ENCODE measurements at regions not wholly inside any gene's neighbourhood (a gene's known extent, or its start where the extent isn't known, plus 50 kb on each side); places are given as distances from the start of the nearest gene placed in this dataset.
"Not testable (repeated sequence)": the region's sequence is repeated elsewhere in the genome, so short reads cannot be mapped to it uniquely, and the experiment has no call there.

DNA sequence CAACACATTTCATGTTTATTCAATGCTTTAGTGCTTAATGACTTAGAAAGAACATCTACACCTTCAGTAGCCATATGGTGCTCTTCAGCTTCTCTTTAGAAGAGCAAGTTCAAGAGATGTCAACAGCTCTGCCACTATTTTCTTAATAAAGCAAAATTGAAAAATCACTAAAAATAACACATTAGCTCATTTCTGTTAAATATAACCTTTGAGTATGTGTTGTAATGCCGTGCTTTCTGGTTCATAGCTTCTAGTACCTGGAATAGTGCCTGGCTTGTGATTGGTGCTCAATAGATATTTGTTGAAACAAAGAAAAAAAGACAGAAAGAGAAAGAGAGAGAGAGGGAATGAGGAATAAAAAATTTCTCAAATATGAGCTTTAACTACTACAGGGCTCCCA lies 349.8 kb upstream of the SPRED2 start:
- no peak for DNase-seq

DNA sequence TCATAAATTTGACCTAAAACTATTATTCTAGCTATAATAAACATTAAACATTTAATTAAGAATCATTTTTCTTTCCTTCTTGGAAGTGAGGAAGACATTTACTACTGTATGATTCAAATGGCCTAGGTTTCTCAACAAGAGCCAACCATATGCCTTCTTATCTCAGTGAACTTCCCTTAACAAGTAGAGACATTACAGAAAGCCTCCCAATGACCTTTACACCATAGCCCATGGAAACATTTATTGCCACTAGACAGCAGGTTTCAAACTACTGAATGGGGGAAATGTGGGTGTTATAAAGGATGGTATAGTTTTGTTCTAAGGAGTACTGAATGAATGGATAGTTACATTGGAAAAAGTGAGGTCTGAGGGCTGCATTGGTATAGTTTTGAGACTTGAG lies 349.4 kb upstream of the SPRED2 start:
- no peak for DNase-seq

DNA sequence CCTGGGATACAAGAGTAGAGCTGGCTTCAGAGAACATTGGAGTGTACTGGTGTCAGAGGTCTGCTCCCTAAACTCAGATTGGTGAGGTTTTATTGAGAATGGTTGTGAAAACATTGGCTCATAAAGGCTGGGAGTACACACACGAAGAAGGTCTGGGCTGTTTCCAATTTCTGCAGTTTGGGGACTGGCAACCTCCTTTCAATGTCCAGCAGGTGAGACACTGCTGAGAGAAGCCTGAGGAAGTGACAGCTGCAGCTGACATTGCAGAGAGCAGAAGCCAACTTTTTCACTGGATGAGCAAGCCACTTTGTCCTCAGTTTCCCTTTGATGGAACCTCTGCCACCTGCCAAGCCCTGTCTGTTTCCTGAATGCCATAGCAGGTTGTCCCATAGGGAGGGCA lies 346.6 kb upstream of the SPRED2 start:
- DNase-seq = no peak

DNA sequence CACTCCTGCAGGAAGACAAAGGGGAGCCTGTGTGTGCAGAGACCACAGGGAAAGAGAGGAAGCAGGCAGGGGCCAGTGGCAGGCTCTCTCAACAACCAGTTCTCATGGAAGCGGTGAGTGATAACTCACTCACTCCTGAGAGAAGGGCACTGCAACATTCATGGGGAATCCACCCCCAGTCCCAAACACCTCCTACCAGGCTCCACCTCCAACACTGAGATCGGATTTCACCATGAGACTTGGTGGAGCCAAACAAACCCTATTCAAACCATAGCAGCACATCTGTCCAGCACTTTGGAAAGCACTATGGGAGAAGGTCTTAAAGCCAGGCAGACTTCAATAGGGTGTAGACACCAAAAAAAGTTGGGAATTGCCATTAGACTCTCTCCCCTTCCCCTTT lies 345.7 kb upstream of the SPRED2 start:
- no peak for DNase-seq

DNA sequence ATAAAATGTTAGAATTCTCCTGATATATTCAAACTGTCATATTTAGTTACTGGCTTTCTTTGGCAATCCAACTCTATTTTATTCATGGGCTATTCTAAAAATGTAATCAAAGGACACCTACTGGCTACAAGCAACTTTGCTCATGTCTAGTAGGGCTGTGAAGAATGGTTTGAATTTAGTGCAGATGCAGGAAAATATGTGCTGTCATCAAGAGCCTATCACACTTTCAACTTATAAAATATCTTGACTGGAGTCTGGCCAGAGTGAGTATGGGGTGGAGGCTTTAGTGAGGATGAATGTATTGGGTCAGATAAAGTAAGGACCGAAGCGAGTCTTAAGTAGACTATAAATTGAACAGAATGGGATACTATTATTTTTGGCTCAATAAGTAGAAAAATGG lies 343.4 kb upstream of the SPRED2 start:
- DNase-seq = no peak

DNA sequence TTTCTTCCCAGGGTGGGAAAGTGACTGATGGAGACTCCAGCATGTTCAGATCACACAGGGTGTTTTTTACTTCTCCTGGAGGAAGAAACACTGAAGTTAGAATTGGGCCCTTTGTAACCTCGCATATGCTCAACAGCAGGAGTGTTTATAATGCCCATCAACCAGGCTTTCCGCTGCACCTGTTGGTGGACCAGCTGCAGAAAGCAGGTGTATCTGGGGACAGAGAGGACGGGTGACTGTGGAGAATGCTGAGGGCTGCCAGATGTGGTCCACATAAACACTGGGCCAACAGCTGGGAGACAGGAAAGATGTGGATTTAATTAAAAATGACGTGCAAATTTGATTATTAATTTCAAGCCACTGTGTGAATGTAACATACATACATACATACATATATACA lies 335.5 kb upstream of the SPRED2 start:
- DNase-seq = no peak

DNA sequence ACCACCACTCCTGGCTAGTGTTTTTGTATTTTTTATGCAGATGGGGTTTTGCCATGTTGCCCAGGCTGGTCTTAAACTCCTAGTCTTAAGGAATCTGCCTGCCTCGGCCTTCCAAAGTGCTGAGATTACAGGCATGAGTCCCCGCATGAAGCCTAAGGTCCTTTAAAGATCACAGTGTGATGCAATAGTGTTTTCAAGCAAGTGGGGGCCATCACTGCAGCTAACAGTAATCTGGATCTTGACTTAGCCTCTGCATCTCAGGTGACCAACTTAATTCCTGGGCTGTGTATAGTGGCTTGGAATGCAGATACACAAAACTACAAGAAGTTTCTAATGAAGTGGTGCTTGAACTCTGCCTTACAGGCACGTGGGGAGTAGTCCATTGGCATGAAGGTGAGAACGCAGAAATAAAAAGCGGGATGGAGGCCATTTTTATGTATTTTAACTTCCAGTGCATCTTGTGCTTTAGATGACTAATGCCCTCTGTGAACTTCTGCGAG lies 334.4 kb upstream of the SPRED2 start:
- no peak for DNase-seq

DNA sequence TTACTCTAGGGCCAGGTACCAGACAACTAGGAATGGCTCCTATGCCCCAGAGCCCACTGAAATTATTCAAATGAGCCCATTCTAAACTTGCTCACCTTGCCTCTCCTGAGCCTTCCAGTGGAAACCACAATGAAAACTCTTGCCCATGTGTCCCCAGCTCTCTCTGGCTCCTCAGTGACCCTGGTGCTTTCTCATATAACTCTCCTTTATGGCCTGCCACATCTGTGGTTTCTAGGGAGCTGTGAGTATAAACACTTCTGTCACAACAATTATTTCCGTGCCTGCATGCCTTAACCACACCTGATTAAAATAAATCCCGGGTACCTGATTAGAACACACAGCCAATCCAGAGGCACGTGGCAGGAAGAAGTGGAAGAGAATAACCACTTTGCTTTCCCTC lies 333.0 kb upstream of the SPRED2 start:
- DNase-seq = no peak

DNA sequence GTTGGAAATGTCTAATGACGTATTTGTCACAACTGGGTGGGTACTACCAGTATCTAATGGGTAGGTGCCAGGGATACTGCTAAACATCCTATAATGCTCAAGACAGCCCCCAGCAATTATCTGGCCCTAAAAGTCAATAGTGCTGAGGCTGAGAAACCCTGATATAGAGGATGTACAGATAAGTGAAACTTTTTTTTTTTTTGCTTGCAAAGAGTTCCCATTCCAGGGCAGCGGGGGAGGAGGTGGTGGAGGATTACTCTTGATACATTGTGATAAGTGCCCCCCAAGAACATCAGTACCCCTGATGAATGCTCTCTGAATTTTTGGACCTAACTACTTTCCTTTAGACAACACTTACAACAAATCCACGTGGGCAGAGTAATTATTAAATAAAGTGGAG lies 329.7 kb upstream of the SPRED2 start:
- DNase-seq = no peak

DNA sequence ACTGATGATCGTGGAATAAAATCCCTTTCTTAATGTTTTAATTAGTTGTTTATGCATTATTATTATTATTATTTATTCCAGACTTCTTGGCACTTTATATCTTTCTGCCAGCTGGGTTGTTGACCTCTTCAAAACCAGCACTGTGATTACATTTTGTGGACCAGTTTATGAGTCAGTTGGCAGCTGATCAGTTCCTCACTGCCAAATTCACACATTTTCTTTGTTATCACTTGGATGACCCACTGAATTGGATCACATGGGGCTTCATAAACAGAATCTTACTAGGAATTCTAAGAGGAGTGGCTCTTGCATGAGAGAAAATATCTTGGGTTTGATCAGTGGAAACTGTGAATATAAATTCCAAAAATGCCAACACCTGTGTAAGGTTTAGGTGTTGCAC lies 321.8 kb upstream of the SPRED2 start:
- DNase-seq = no peak

DNA sequence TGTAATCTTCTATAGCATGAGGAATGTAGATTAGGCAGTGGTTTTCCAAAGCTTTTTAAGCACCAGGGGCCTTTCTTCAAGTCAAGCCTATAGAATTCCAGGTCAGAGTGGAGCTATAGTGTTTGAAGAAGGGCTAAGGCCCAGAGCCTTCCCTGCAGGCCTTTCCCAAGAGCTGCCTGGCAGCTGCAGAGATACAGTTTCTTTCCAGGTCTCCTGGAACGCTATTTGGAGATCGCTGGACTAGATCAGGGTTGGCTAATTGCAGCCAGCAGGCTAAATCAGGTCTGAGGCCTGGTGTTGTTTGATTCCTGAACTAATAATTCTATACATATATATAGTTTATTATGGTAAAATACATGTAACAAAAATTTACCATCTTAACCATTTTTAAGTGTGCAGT lies 319.0 kb upstream of the SPRED2 start:
- no peak for DNase-seq

DNA sequence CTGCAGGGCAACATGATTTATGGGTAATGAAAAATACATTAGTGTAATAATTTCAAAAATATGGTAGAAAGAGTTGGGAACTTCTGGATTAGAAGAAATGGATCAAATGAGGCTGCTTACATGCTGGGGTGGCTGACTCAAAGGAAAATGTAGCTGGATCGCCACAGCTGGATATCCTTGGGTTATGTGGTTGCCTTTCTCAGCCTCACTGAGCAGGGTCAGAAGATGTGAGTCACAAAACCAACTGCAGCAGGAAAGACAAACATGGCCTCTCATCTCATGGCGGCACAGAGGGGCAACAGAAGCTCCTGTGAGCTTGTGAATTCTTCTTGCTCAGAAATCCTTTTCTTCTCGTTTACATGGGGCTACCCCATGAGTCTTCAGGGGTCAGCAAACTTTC lies 317.1 kb upstream of the SPRED2 start:
- peak; percentile 80 for DNase-seq

DNA sequence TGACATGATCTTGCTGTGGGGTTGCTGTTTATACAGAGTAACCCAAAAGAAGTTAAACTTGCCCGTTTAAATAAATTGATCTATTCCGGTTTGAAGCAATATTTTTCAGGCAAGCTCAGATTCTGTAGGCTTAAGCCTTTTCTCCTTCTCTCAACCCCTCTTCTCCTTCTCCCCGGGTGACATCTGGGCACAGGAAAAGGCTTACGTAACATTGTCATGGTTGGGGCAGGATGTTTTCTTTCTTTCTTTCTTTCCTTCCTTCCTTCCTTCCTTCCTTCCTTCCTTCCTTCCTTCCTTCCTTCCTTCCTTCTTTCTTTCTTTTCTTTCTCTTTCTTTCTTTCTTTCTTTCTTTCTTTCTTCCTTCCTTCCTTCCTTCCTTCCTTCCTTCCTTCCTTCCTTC lies 315.5 kb upstream of the SPRED2 start:
- not testable (repeated sequence) for DNase-seq

DNA sequence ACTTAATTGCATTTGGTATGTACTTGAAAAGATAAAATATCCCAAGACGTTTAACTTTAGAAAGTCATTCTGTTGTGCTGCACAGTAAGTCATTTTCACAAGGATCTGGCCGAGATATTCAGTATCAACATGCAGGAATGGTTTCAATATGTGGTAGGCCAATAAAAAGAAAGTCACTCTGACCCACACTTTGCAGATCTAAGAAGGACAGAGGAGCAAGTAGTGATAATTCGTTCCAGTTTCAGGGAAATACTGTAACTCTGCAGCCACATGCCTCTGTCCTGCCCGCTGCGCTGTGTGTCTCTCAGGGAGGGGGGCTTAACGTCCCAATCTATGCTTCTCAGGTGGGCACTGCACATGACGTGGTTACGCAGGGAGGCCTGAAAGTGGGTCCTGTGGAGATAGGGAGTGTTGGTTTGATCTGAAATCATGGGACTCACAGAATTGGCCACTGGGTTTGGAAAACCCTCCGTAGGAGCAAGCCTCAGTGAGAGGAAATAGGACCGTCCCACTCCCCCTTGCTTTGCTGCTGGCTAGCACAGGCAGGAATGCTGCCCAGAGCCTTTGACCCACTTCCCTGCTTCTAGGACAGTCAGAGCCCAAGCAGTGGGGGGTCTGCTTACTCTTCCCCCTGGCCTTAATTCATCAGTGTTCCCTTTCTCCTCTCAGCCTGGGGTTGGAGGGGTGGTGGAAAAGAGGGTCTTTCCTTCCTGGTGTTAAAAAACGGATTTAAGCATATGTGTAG lies 314.7 kb upstream of the SPRED2 start:
- peak; percentile 23 for DNase-seq

DNA sequence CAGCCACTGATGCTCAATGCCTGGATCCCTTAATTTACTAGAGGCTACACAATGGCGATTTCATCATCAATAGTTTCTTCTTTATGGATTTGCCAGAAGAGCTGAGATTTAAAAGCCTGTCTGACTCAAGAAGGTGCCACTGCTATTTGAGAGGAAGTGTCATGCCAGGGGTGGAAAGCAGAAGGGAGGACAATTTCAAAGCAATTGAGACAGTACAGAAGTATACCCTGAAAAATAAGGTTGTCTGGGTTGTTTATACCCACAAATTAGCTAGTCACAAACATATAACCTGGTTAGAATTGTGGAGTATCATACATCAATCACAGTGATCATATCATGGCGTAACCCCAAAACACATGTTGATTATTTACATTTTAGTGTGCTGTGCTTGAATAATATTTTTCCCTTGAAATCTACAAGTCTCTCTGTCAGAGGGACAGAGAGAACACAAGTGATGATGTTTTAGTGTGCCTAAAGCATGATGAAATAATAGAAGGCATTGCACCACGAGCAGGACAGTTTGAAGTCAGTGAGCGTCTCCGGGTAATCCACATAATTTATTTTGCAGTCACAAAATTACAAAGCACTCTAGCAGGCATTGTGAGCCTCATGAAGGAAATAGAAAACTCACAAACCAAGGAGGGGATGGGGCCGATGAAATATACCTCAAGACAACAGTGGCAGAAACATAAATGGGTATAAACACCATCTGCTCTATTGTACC lies 312.2 kb upstream of the SPRED2 start:
- DNase-seq = no peak

DNA sequence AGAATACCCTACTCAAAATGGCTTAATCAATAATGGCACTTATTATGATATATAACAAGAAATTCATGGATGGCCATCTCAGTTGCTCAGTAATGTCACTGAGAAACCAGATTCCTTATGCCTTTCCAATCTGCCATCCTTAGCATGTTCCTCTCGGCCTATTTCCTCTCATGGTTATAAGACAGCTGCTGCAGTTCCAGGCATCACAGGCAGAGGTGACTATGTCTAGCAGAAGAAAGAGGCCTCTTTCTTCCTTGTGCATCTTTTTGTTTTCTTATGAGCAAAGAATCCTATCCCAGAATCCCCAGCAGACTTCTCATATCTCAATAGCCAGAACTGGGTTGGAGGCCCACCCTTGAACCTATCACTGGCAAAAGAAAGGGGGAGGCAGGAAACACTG lies 310.6 kb upstream of the SPRED2 start:
- DNase-seq = no peak

DNA sequence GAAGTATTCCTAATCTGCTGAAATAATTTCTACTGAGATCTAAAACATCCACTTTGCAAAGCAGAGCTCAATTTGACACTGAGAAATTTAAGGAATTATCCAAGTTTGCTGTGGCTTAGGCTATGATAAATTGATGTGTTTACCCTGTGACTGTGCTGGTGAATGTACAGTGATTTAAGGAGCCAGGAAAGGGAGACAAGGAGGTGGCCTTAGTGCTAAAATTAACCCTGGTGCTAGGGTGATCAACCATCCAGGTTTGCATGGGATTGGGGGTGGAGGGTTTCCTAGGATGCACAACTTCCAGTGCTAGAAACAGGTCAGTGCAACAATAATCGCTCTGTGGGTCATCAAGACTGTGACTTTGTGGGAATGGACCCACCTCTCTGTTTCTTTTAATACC lies 307.5 kb upstream of the SPRED2 start:
- DNase-seq = no peak

DNA sequence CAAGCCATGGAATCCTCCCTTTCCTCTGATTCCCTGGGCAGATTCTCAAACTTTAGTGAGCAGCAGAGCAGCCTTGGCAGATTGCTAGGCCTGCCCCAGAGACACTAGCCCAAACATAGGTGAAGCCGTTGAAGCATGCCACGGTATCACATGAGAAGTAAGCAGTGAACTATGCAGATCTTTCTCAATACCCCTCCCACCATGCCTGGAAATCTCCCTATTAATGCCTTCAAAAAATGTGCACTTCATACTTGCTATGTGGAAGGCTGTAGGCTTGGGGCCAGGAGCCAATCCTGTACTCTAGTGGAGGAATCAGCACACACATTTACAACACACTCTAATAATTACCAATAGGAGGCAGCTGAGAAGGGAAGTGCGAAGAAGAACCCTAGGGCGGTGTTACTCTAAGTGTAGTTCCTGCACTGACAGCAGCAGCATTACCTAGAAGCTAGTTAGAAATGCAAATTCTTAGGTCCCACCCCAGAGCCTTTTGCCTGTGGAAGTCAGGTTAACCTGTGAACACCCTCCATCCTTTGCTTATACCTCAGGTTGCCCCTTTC lies 305.1 kb upstream of the SPRED2 start:
- DNase-seq = no peak

DNA sequence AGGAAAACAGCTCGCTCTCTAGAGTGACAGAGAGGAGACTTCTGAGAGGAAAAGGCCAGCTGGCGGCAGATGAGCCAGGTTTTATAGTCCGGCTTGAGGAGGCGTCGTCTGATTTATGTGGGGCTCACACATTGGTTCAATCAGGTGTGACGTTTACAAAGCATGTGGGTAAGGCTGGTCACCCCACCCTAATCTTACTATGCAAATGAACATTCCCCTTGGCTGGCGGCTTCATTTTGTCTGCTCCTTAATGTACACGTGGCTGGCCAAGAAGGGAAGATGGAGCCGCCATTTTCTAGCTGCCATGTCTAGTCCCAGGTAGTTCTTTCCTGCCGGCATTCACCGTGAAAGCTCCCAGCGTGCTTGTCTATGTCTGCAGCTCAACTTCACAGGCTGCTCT lies 299.1 kb upstream of the SPRED2 start:
- no peak for DNase-seq

DNA sequence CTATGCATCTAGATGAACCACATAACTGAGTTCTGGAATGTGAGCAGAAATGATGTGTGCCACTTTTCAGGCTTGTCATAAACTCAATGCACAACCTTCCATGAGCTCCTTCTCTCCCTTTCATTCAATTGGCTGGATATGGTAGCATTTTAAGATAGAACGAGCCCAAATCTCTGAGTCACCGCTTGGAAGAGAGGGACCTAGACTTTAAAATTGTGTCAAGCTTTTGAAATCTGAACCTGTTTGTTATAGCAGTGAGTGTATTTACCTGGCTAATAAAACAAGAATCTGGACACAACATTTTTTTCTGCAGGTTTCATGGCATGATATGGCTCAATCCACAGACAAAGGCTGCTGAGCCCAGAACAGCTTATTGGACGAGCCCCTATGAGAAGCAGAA lies 297.8 kb upstream of the SPRED2 start:
- DNase-seq = no peak

DNA sequence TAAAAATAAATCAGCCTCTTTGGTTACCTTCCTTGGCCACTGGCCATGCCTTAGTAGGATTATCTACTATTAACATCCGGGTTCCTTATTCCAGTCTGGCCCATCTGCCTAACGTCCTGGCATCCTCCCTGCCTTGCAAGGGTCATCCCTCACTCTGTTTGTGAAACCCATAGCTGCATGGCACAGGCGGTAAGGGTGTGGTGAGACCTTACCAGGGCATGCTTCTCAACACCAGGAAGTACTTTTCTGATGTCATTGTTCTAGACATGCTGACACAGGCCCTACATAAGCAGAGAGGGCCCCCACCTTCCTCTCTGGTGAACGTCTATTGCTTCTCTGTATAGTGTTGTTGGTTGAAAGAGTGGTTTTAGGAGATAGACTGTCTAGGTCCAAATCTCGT lies 296.8 kb upstream of the SPRED2 start:
- no peak for DNase-seq

DNA sequence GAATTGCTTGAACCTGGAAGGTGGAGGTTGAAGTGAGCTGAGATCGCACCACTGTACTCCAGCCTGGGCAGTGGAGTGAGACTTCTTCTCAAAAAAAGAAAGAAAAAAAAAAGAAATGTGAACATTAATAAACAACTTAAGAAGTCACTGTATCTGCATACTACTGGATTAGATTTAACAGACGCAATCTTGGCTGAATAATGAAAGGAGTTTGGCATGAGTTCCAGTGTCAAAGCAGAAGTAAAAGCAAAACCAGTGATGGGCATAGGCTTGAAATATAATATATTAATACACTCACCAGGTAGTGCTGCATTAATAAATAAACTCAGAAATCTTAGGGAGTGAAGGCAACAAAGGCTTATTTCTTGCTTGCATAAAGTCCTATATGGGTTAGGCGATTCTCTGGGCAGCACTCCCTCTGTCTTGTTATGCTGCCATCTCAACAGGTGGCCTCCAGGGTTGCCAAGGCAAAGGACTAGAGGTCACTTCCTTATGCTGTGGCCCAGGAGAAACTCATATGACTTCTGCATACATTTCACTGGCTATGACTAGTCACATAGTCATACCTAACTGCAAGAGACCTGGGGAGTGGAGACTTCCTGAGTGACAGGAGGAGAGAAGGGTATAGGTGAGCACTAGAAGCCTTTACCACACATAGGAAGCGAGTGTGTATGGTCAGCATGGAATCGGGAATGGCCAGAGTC lies 296.2 kb upstream of the SPRED2 start:
- DNase-seq = no peak

DNA sequence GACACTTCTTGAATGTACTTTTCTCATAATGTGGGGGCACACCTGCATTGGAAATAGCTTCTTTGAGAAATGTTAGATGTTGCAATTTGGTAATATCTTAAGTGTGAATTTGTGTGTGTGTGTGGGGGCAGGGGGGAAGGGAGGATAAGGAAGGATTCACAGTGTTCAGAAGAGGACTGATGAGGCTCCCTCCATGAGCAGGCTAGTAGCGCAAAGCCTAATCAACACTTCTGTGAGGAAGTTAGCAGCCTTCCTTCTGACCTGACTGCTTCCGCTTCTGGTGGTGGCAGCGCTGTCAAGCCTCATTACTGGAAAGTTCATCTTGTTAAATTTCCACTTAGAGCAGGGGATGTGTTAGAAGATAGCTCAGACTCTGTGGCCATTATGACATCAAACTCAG lies 295.4 kb upstream of the SPRED2 start:
- DNase-seq = no peak
